Inflammatory macrophage treated with lipopolysaccharide for 1 hour (primary cell): ENCODE measurements at regions not wholly inside any gene's neighbourhood (a gene's known extent, or its start where the extent isn't known, plus 50 kb on each side); places are given as distances from the start of the nearest gene placed in this dataset.
"Not testable (repeated sequence)": the region's sequence is repeated elsewhere in the genome, so short reads cannot be mapped to it uniquely, and the experiment has no call there.

Experiments
- DNase-seq, 2 donors: peaks; one replicate each; pipeline ENCODE4 v3.0.0-alpha.2; 2020 to 2022

DNA sequence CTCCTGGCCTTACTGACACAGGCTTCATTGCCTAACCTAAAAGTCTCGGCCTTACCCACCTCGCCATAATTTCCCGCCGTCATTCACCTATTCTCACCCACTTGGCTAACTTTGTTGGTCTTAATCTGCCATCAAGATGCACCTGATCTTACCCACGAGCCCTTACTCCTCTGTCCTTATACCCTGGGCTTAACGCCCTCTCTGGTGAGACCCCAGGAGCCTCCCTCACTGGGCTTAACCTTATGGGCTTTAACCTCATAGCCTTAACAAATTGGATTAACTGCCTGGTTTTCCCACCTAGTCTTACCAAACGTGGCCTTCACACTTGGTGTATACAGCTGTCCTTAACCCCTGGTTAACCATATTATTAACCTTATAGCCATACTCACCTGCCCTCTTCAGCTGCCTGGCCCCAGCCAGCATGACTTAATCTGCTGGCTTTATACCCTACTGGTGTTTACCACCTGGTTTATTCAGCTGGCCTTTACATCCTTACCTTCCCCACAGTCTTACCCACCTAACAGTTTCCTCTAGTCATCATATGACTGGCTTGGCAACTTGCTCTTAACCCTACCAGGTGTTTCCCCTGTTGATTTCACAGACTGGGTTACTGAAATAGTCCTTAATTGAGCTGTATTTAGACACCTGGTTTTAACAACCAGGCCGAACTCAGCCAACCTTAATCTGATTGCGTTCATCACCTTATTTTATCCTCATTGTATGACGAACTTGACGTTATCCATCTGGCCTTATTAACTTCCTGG, 132.0 kb upstream of the ZSWIM2 start:
- DNase-seq: no peak

DNA sequence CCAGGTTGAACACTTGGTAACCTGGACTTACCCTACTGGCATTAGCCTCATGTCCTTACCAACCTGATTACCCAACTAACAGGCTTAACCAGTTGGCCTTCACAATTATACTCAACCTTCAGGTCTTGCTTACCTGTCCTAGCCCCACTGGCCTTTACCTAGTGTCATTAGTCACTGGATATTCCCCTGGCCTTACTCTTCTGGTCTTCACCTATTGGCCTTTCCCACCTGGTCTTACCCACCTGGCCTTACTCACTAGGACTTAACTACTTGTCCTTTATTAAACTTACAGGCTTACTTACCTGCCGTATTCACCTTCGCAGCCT, 131.1 kb upstream of the ZSWIM2 start:
- DNase-seq: no peak

DNA sequence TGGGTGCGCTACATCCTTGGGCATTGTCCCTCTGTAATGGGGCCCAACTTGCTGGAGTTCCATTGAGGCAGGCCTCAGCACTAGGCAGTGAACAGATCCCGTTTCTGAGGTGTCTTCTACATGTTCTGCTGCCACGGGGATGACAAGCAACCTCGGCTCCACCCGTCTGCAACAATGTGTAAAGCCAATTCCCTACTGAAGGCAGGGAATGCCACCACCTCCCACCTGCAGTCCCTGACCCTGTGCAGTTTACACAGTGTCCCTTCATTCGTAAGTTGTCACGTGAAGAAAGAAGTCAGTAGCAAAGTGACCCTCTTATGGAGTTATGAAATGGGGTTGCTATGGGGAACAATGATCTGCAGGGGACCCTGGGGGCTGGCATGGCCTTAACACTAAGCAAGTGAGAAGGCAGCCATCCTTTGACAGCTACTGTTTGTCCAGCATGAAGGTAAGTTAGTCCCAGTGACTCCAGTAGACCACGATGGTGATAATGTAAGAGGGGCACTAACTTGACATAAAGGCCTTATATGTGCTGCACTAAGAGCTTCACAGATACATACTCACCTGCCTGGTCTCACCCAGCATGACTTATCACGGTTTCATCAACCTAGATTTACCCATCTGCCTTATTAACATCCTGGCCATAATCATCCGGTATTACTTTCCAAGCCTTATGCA, 130.6 kb upstream of the ZSWIM2 start:
- DNase-seq: no peak

DNA sequence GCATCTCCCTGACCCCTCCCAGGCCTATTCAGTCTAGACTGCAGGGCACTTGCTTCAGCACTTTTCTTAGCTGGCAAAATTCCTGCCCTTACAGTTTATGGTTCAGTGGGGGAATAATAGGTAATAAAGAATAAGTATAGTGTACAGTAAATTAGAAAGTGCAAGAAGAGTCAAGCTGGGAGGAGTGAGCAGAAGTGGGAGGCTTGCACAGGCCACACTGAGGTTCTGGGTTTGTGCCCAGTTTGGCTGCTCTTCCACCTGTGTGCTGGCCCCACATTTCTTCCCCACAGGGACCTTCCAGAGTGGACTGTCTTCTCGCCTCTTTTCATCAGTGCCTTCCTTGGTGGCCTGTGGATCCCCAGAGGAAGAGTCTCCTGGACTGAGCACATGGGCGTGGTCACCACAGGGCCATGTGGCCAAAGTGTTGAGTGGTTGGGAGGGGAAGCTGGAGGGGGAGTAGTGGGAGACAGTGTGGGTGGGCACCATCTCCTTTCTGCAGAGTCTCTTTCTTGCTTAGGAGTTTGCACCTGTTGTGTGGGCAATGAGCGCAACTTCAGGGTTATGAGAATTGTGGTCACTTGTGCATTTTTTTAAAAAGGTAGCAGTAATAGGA, 128.6 kb upstream of the ZSWIM2 start:
- no peak for DNase-seq

DNA sequence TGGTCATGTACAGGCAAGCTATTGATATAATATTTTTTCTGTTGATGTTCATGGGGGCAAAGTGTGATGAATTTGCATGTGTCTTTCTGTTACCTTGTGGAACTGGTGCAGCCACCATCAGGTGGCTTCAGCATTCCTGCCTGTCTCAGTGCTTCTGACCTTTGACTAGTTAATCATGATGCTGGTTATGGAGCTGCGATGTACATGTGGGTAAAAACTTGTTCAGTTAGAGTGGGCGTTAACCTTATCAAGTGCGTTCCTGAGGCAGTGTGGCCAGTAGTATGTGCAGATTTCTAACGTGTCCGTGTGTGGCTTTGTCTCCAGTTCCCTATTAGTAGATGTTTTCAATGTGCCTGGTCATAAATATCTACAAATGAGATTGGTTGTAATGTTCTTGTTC, 127.4 kb upstream of the ZSWIM2 start:
- no peak for DNase-seq

DNA sequence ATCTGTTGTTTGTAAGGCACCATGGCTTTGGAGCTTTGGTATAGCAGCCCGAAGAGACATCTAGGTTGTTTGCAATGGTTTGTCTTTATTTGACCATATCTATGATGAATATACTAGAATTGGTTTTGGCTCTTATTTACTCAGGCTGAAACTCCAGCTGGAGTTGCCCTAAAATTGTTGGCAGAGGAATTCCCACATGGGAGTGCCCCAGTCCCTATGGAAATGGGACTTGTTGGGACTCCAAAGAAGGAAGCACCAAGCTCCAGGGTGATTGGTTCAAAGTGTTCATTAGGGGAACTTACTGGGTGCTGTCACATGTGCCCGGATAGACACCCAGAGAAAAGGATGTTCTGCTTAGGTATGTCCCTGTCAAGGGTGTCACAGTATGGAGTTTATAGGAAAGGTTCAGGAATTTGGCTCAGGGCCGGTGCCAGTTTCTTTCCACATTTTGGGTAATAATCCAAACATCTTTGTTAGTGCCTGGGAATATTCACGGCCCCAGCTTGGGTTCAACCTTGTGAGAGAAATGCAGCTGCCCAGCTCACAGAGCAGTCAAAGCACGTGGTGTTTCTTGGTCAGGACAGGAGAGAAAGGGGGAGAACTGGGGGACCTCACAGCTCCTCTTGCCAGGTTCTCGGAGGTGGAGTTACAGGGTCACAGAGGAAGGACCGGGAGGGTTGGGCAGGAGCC, 123.5 kb upstream of the ZSWIM2 start:
- no peak for DNase-seq

DNA sequence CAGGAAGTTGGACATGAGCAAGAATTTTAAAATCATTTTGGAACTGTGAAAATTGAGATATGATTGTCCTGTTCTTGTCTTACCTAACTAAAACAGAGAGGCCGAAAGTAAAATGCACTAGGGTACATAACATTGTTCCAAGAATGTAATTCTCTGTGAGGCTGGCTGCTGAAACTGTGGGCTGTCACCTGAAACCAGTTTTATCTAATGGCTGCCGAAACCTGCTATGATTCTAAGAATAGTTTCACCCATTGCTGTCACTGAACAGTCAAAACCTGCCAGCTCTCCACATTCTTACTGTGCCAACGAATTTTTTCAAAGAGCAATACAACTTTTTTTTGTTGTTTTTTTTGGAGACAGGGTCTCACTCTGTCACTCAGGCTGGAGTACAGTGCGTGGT, 119.3 kb upstream of the ZSWIM2 start:
- DNase-seq: no peak

DNA sequence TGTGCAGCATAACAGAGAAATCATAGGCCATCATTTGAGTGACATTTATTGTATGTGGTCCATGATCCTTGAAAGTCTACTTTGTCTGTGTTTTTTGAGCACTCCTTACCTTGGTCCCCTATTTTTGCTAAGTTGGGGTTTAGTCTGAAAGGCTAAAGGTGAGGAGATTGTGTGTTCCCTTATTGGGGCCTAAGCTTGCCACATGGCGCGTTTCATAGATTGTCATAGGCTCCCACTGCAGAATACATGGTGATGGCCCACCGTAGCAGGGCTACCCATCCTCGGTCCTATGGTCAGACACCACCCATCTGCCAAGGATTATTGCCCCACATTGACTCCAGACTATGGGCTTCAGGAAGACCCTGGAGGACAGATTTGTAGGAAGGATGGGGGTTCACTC, 117.0 kb upstream of the ZSWIM2 start:
- no peak for DNase-seq

DNA sequence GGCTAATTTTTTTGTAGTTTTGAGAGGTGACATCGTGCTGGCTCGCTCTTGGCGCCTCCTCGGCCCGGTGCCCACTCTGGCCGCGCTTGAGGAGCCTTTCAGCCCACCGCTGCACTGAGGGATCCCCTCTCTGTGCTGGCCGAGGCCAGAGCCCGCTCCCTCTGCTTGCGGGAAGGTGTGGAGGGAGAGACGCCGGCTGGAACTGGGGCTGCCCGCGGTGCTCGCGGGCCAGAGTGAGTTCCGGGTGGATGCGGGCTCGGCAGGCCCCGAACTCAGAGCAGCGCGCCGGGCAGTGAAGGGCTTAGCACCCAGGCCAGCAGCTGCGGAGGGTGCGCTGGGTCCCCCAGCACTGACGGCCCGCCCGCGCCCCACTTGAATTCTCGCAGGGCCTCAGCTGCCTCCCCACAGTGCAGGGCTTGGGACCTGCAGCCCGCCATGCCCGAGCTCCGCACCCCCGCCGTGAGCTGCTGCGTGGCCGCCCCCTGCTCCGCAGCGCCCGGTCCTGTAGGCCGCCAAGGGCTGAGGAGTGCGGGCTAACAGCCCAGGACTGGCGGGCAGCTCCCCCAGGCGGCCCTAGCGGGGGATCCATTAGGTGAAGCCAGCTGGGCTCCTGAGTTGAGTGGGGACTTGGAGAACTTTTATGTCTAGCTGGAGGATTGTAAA, 113.2 kb upstream of the ZSWIM2 start:
- no peak for DNase-seq

DNA sequence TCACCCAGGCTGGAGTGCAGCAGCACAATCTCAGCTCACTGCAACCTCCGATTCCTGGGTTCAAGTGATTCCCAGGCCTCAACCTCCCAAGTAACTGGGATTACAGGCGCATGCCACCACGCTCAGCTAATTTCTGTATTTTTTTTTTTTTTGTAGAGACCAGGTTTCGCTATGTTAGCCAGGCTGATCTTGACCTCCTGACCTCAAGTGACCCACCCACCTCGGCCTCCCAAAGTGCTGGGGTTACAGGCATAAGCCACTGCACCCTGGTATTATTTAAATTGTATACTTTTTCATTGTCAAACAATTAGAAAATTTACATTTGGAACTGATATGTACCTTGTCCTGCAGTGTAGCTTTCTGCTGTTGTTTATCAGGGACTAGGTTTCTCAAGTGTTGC, 111.3 kb upstream of the ZSWIM2 start:
- not testable (repeated sequence) for DNase-seq

DNA sequence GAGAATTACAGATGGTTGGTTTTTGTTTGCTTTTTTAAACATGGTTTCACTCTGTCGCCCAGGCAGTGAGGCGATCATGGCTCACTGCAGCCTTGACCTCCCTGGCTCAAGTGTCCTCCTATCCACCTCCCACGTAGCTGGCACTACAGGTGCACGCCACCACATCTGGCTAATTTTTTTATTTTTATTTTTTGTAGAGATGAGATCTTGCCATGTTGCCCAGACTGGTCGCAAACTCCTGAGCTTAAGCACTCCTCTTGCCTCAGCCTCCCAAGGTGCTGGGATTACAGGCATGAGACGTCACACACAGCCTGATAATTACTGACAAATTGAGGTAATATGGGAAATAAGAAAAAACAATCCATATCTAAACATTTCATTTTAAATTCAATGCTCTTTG, 110.5 kb upstream of the ZSWIM2 start:
- no peak for DNase-seq

DNA sequence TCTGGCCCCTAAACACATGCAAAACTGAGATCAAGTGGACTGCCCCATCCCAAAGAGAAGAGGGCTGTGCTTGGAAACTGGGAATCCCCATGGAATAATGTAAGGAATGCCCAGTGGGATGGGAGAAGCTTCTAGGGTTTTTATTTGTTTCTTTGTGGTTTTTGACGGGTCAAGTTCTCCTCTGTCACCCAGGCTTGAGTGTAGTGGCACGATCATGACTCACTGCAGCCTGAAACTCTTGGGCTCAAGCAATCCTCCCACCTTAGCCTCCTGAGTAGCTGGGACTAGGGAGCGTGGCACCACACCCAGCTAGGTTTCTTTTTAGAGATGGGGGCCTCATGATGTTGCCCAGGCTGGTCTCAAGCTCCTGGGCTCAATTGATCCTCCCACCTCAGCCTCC, 101.7 kb upstream of the ZSWIM2 start:
- DNase-seq: no peak

DNA sequence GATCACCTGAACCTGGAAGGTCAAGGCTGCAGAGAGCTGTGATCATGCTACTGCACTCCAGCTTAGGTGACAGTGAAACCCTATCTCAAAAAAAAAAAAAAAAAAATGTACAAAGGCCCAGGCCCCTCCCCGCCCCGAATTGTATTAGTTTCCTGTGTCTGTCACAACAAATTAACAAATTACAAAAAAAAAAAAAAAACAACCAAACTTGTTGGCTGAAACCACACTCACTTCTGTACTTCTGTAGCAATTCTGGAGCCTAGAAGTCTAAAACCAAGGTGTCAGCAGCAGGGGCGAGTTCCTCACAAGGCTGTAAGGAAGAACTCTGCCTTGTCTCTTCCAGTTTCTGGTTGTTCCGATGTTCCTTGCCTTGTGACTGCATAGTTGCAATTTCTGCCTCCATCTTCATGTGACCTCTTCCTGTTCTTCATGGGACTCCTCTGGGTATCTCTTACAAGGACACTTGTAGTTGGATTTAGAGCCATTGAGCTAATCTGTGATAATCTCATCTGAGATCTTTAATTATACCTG, 100.8 kb upstream of the ZSWIM2 start:
- peak; percentile 10 to 32 for DNase-seq

DNA sequence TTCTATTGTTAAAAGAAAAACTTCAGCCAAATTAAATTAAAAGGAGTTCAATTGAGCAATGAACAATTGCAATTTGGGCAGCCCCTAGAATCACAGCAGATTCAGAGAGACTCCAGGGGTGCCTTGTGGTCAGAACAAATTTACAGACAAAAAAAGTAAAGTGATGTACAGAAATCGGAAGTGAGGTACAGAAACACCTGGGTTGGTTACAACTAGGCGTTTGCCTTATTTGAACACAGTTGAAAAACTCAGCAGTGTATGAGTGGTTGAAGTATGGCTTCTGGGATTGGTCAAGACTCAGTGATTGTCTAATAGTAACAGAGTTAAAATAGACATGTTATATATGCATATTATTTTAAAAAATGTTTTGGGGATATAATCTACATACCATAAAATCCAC, 98.5 kb upstream of the ZSWIM2 start:
- no peak for DNase-seq

DNA sequence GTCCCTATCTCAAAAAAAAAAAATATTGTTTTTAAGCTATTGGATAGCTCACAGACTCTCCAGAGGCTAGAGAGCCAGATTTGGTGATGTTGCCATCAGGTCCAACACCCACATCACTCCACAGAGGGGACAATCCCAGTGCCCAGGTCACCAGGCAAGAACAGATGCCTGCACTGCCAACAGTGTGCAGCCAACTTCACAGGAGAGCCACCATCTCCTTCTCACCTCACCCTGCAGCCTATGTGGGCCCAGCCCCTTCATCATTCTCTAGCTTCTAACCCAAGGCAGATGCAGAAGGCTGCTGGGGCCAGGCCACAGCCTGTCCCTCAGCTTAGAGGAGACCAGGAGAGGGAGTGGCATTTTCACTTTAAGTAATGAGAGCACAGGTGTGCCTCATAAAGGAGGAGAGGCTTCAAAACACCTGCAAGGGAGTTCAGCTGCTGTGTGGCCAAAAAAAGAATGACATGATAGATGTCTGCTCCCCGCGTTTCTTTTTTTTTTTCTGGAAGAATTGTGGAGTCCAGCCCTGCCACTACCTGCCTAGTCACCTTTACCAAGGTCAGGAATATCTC, 98.0 kb upstream of the ZSWIM2 start:
- no peak for DNase-seq

DNA sequence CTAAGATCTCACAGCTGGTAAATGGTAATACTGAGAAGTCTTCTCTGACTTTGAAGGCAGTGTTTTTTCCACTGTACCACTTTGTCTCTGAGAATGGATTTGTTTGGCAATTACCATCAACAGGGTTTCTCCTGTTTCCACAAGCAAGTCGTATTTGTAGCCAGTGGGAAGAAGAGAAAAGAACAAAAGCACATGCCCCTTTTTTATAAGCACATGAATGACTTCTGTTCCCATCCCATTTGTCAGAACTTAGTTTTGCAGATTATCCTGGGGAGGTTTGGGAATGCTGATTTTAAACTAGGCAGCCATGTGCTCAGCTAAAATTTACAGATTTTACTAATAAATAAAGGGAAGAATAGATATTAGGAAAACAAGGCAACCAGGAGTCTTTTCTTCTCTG, 92.9 kb upstream of the ZSWIM2 start:
- no peak for DNase-seq

DNA sequence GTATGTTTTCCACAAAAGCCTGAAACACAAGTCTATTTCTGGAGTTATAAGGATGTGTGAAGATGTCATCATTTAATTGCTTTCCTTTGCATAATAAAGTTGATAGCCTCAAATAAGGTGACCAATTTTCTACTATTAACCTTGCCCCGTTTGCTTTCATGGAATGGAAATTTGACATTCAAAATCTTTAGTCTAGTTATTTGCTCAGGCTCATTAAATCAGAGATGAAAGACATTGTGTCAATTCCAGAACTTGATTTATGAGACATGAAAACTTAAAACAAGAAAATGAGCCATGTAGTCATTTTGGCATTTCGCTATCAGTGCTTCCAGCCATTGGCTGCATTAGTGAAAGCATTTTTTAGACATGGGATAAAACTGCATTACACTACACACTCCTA, 91.5 kb upstream of the ZSWIM2 start:
- DNase-seq: no peak

DNA sequence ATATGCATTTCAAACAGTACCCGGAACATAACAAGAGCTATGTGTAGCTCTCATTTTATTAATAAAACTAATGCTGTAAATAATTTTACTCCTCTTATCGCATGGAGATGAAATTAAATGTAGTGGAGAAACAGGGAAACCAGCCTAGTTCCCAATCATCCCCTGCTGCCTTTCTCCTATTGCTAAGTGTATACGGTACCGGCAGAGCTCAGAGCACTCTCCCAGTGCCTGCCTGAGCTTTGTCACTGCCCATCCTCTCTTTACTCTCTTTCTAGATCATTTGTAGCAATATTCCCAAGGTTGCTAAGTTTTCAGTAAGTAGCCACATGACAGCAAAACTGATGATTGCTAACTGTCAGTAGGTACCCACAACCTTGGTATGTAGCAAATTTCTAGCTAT, 85.5 kb upstream of the ZSWIM2 start:
- DNase-seq: no peak

DNA sequence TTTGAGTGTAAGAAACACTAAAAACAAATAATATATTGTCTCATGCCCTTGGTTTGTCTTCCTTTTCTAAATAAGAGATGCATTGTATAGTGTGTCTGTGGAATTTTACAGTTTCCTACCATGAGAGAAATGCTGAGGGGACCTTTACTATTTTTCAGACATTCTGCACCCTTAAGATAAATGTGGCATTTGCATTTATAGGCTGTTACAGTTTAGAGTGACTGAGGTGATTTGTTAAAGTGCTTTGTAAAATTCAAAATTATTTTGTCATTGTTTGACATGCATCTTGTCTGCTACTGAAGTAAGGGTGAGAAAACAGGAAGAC, 78.9 kb upstream of the ZSWIM2 start:
- no peak for DNase-seq

DNA sequence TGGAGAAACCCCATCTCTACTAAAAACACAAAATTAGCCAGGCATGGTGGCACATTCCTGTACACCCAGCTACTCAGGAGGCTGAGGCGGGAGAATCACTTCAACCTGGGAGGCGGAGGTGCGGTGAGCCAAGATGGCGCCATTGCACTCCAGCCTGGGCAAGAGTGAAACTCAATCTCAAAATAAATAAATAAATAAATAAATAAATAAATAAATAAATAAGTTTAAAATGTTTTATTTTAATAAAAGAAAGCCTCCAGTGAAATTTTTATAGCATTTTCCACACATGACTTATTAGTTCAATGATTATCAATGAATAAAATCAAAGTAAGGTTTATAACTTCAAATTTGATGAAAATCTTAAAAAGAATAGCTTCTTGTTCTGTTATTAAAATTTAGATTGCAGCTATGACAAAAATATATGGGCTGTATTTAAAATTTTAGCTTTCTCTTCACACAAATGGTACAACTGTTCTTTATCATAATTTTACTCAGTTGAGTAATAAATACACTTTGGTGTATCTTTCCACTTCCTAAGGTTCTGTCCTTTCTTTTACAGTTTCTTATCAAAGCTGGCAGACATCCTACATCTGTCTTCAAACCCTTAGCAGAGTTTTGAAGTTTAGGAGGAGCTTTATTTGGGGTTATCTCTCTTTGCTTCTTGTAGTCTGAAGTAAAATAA, 78.4 kb upstream of the ZSWIM2 start:
- no peak for DNase-seq

DNA sequence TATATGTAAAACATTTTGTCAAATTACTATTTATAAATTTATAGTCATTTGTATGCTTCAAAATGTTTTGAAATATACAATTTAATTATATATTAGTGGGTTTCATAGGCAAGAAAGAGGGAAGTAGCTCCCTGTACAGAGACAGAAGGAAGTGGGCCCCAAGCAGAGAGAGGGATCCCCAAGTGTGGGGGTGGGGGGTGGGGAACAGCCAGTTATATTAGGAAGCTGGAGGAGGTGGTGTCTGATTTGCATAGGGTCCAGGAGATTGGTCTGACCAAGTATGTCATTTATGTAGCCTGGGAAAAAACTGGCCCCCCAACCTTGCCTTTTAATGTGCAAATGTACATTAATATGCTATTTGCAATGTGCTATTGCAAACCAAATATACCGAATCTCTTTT, 76.5 kb upstream of the ZSWIM2 start:
- DNase-seq: no peak

DNA sequence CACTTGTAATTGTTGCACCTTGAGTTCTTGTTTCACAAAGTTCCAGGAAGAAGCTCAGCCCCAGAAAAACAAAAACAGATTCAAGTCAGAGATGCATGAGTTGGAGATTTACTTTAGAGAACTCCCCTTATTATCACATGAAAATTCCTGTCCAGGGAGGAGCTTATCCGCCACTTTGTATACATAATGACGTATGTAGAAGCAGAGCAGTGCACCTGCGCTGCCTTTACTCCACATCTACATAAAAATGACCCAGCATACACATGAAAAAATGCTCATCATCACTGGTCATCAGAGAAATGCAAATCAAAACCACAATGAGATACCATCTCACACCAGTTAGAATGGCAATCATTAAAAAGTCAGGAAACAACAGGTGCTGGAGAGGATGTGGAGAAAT, 73.3 kb upstream of the ZSWIM2 start:
- DNase-seq: not testable (repeated sequence)
